ENCODE measurements at regions not wholly inside any gene's neighbourhood (a gene's known extent, or its start where the extent isn't known, plus 50 kb on each side); places are given as distances from the start of the nearest gene placed in this dataset.

DNA sequence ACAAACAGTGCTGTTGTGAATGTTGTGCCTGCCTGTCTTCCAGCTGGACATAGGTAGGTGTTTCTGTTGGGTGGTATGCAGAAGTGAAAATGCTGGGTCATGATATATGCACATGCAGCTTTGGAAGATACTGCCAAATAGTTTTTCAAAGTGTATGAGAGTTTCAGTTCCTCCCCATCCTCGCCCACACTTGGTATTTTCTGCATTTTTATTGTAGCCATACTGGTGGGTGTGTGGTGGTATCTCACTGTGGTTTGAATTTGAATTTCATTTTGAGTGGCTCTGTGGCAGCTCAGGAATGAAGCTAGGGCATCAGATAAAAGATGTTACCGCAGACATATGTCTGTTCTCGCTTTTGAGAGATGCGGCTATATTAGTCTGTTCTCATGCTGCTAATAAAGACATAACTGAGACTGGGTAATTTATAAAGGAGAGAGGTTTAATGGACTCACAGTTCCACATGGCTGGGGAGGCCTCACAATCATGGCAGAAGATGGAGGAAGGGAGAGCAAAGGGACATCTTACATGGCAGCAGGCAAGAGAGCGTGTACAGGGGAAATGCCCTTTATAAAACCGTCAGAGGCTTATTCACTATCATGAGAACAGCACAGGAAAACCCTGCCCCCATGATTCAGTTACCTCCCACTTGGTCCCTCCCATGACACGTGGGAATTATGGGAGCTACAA, 183.1 kb downstream of the CAND1 start (continued):
- peak; percentile 78 for TF ChIP-seq RELB (IDR thresholded peaks at IDR 0.05; ENCODE audit: low read depth)
- TF ChIP-seq, protein P1, sequence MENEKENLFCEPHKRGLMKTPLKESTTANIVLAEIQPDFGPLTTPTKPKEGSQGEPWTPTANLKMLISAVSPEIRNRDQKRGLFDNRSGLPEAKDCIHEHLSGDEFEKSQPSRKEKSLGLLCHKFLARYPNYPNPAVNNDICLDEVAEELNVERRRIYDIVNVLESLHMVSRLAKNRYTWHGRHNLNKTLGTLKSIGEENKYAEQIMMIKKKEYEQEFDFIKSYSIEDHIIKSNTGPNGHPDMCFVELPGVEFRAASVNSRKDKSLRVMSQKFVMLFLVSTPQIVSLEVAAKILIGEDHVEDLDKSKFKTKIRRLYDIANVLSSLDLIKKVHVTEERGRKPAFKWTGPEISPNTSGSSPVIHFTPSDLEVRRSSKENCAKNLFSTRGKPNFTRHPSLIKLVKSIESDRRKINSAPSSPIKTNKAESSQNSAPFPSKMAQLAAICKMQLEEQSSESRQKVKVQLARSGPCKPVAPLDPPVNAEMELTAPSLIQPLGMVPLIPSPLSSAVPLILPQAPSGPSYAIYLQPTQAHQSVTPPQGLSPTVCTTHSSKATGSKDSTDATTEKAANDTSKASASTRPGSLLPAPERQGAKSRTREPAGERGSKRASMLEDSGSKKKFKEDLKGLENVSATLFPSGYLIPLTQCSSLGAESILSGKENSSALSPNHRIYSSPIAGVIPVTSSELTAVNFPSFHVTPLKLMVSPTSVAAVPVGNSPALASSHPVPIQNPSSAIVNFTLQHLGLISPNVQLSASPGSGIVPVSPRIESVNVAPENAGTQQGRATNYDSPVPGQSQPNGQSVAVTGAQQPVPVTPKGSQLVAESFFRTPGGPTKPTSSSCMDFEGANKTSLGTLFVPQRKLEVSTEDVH (IDR thresholded peaks at IDR 0.05; ENCODE audit: low read depth, partially characterized antibody): no peak
- TF ChIP-seq ZBTB33 (IDR thresholded peaks at IDR 0.05): no peak
- TF ChIP-seq FOXK2 (IDR thresholded peaks at IDR 0.05): no peak
- TF ChIP-seq IRF5 (IDR thresholded peaks at IDR 0.05; ENCODE audit: borderline replicate concordance): no peak
- TF ChIP-seq HDAC2 (IDR thresholded peaks at IDR 0.05): no peak; the same call in 1 of the 2 replicates
- TF ChIP-seq ZBED1 (IDR thresholded peaks at IDR 0.05; ENCODE audit: borderline replicate concordance): peak; percentile 99
- TF ChIP-seq, protein P2, sequence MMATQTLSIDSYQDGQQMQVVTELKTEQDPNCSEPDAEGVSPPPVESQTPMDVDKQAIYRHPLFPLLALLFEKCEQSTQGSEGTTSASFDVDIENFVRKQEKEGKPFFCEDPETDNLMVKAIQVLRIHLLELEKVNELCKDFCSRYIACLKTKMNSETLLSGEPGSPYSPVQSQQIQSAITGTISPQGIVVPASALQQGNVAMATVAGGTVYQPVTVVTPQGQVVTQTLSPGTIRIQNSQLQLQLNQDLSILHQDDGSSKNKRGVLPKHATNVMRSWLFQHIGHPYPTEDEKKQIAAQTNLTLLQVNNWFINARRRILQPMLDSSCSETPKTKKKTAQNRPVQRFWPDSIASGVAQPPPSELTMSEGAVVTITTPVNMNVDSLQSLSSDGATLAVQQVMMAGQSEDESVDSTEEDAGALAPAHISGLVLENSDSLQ (IDR thresholded peaks at IDR 0.05): peak; percentile 37; the same call in 1 of the 2 replicates
- peak; percentile 98 for TF ChIP-seq BACH1 (IDR thresholded peaks at IDR 0.05; ENCODE audit: borderline replicate concordance)
- no peak for TF ChIP-seq NFYB (IDR thresholded peaks at IDR 0.05; ENCODE audit: insufficient read depth, low read depth, low read length)
- TF ChIP-seq JUNB (IDR thresholded peaks at IDR 0.05): peak; percentile 92
- TF ChIP-seq SMAD5 (IDR thresholded peaks at IDR 0.05; ENCODE audit: low read depth): no peak
- TF ChIP-seq GATAD2B (conservative IDR thresholded peaks at IDR 0.05; ENCODE audit: low read depth): peak; percentile 66; the same call in 1 of the 2 replicates
- no peak for TF ChIP-seq LARP7 (IDR thresholded peaks at IDR 0.05)
- TF ChIP-seq CHD4 (IDR thresholded peaks at IDR 0.05): no peak
- peak in 1 of 2 experiments; percentile 76; a peak in 2 of 3 replicates for TF ChIP-seq EGR1 (IDR thresholded peaks at IDR 0.05; ENCODE audit: borderline replicate concordance in 1 of 2, low read depth in 2 of 2, low read length in 2 of 2)
- TF ChIP-seq HDGF (IDR thresholded peaks at IDR 0.05): no peak
- peak; percentile 91 for TF ChIP-seq MTA2 (IDR thresholded peaks at IDR 0.05; ENCODE audit: low read depth)
- TF ChIP-seq ZNF207 (IDR thresholded peaks at IDR 0.05; ENCODE audit: borderline replicate concordance): no peak; the same call in 1 of the 2 replicates
- TF ChIP-seq MEF2A (IDR thresholded peaks at IDR 0.05; ENCODE audit: insufficient read depth, low read depth, low read length): peak; percentile 90
- TF ChIP-seq GABPA (IDR thresholded peaks at IDR 0.05; ENCODE audit: low read depth): peak; percentile 61

Data from GM12878 (cell line).